Activated CD8-positive, alpha-beta T cell treated with anti-CD3 and anti-CD28 coated beads for 36 hours (primary cell): ENCODE measurements at regions not wholly inside any gene's neighbourhood (a gene's known extent, or its start where the extent isn't known, plus 50 kb on each side); places are given as distances from the start of the nearest gene placed in this dataset.
"Not testable (repeated sequence)": the region's sequence is repeated elsewhere in the genome, so short reads cannot be mapped to it uniquely, and the experiment has no call there.

Source experiments
- ATAC-seq: fragments of 200-7000 bp; cut with Tn5 transposase; one replicate; pipeline ENCODE4 v1.10.0; 2021; ENCODE audit warnings: mild to moderate bottlenecking, moderate library complexity
- CTCF ChIA-PET: fragments of 350-600 bp; sonication (Branson Sonifier 250); formaldehyde crosslinking; loops from one replicate; lab custom pipeline; 2021; ENCODE audit warnings: antibody characterized with exemption; lab: Charles Lee
- POLR2A ChIA-PET: fragments of 350-600 bp; sonication (Branson Sonifier 250); formaldehyde crosslinking; loops from one replicate; lab custom pipeline; 2021; ENCODE audit warnings: antibody characterized with exemption; lab: Charles Lee
- DNase-seq: peaks from one replicate; pipeline ENCODE4 v3.0.0-alpha.2; 2020
- H3K27ac Mint-ChIP-seq: one replicate; pipeline ENCODE4 v1.8.0; 2021; ENCODE audit warnings: mild to moderate bottlenecking, mixed read lengths
- H3K27me3 Mint-ChIP-seq: one replicate; pipeline ENCODE4 v1.8.0; 2021; ENCODE audit warnings: mixed read lengths
- H3K36me3 Mint-ChIP-seq: one replicate; pipeline ENCODE4 v1.8.0; 2021; ENCODE audit warnings: low read depth, mixed read lengths
- H3K4me1 Mint-ChIP-seq: one replicate; pipeline ENCODE4 v1.8.0; 2021; ENCODE audit warnings: low read depth, mixed read lengths
- H3K4me3 Mint-ChIP-seq: one replicate; pipeline ENCODE4 v1.8.0; 2021; ENCODE audit warnings: mild to moderate bottlenecking, moderate library complexity, mixed read lengths
- H3K9me3 Mint-ChIP-seq: one replicate; pipeline ENCODE4 v1.8.0; 2021; ENCODE audit warnings: mixed read lengths
- CTCF ChIP-seq: fragments of 200-600 bp; IDR thresholded peaks from one replicate; pipeline ENCODE4 v1.8.0; 2022; ENCODE audit warnings: antibody characterized with exemption, mild to moderate bottlenecking
- intact Hi-C: fragments of 100-400 bp; cut with micrococcal nuclease; formaldehyde crosslinking; loops from one replicate; pipeline ENCODE4 v1.10.0; 2022

GRCh38 chr5:104840284-104840683 is 1277.7 kb upstream of the NUDT12 start:
- H3K4me1 Mint-ChIP-seq, result no peaks in the 10 kb centered on the region
- no peak overlapping the region for H3K4me3 Mint-ChIP-seq
- H3K27me3 Mint-ChIP-seq, result no peaks in the 10 kb centered on the region
- intact Hi-C loops, result no loop called here
- no peak for TF ChIP-seq CTCF
- DNase-seq (no peak), ATAC-seq (no peak)
- no peak overlapping the region for H3K27ac Mint-ChIP-seq
- ChIA-PET CTCF (interaction anchor here (0.7 kb wide), 1 partner anchor 1442 kb away, joined by 3 read pairs; no protein-coding TSS in a partner anchor), POLR2A (no interaction called here)
- H3K9me3 Mint-ChIP-seq, result peaks cover 5% of the 10 kb centered on the region
- no peaks in the 10 kb centered on the region for H3K36me3 Mint-ChIP-seq

GRCh38 chr5:104831515-104831914 is 1268.9 kb upstream of the NUDT12 start:
- H3K36me3 Mint-ChIP-seq, ATAC-seq, H3K27me3 Mint-ChIP-seq, H3K4me1 Mint-ChIP-seq, DNase-seq, intact Hi-C loops, H3K4me3 Mint-ChIP-seq, POLR2A ChIA-PET, H3K27ac Mint-ChIP-seq, CTCF ChIA-PET: not testable (repeated sequence)
- peaks cover 17% of the 10 kb centered on the region for H3K9me3 Mint-ChIP-seq

- no peak for DNase-seq
- CTCF ChIA-PET, result no interaction called here
- intact Hi-C loops, result no loop called here
- H3K4me3 Mint-ChIP-seq, result no peak overlapping the region
- no peak overlapping the region for H3K27ac Mint-ChIP-seq
- H3K4me1 Mint-ChIP-seq, result no peaks in the 10 kb centered on the region
- no peak for ATAC-seq
- POLR2A ChIA-PET, result no interaction called here
- H3K27me3 Mint-ChIP-seq, result no peaks in the 10 kb centered on the region
- no peaks in the 10 kb centered on the region for H3K36me3 Mint-ChIP-seq
- TF ChIP-seq CTCF, result no peak
- peaks cover 3% of the 10 kb centered on the region for H3K9me3 Mint-ChIP-seq
Measured at GRCh38 chr5:104821606-104822005, 1259.0 kb upstream of the NUDT12 start.

- H3K4me3 Mint-ChIP-seq, result no peak overlapping the region
- TF ChIP-seq CTCF, result no peak
Measured at GRCh38 chr5:104817127-104817526, 1254.5 kb upstream of the NUDT12 start.

GRCh38 chr5:104815212-104815611 is 1252.6 kb upstream of the NUDT12 start:
- peaks cover 11% of the 10 kb centered on the region for H3K9me3 Mint-ChIP-seq
- CTCF ChIA-PET, result no interaction called here

More at GRCh38 chr5:104817127-104817526, 1254.5 kb upstream of the NUDT12 start:
- no peak overlapping the region for H3K27ac Mint-ChIP-seq
- ATAC-seq (no peak), DNase-seq (no peak)
- H3K4me1 Mint-ChIP-seq, result no peaks in the 10 kb centered on the region
- POLR2A ChIA-PET, result no interaction called here
- H3K9me3 Mint-ChIP-seq, result peaks cover 3% of the 10 kb centered on the region
- no peaks in the 10 kb centered on the region for H3K36me3 Mint-ChIP-seq
- intact Hi-C loops, result no loop called here
- CTCF ChIA-PET, result no interaction called here
- H3K27me3 Mint-ChIP-seq, result no peaks in the 10 kb centered on the region

More at GRCh38 chr5:104815212-104815611, 1252.6 kb upstream of the NUDT12 start:
- intact Hi-C loops, result no loop called here
- Mint-ChIP-seq H3K36me3 (no peaks in the 10 kb centered on the region), H3K4me3 (no peak overlapping the region), H3K4me1 (no peaks in the 10 kb centered on the region), H3K27ac (no peak overlapping the region), H3K27me3 (no peaks in the 10 kb centered on the region)
- POLR2A ChIA-PET, result no interaction called here
- ATAC-seq, result no peak
- DNase-seq, result no peak
- TF ChIP-seq CTCF, result no peak
